ENCODE measurements at regions not wholly inside any gene's neighbourhood (a gene's known extent, or its start where the extent isn't known, plus 50 kb on each side); places are given as distances from the start of the nearest gene placed in this dataset.

- no peak for ATAC-seq
These were observed 350.8 kb upstream of the PFKP start for GRCh38 chr10:2716596-2716995.

DNA sequence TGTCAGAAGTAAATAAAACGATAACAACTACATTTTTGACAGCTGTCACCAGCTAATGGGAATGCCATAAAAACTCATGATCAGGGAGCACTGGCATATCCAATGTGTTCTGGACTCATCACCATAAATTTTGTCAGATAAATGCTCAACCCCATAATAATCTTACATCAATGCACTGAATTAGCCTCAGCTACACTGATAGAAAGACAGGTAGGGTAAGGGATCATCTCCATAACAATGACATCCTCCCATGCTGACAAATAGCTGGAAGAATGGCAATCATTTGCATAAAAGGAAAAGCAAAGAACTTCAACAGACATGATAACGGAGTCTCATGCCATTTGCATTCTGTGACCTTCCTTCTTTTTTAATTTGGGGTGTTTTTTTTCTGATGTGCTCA is 352.8 kb upstream of the PFKP start:
- no peak overlapping the region for H3K4me3 Mint-ChIP-seq
- no peaks in the 10 kb centered on the region for H3K4me1 Mint-ChIP-seq
- ATAC-seq (no peak), DNase-seq (ENCODE audit: low spot score in 2 of 2) (no peak)
- no peak overlapping the region for H3K27ac Mint-ChIP-seq
- H3K9me3 Mint-ChIP-seq = peaks cover 3% of the 10 kb centered on the region
- H3K36me3 Mint-ChIP-seq = no peaks in the 10 kb centered on the region

More at GRCh38 chr10:2716596-2716995, 350.8 kb upstream of the PFKP start:
- Mint-ChIP-seq H3K4me1 (no peaks in the 10 kb centered on the region), H3K9me3 (no peaks in the 10 kb centered on the region), H3K36me3 (no peaks in the 10 kb centered on the region), H3K4me3 (no peak overlapping the region), H3K27ac (no peak overlapping the region)
- no peak for DNase-seq (ENCODE audit: low spot score in 2 of 2)

- no peaks in the 10 kb centered on the region for H3K36me3 Mint-ChIP-seq
- no peak for DNase-seq (ENCODE audit: low spot score in 2 of 2)
- ATAC-seq = no peak
- H3K4me3 Mint-ChIP-seq = no peak overlapping the region
- H3K4me1 Mint-ChIP-seq = no peaks in the 10 kb centered on the region
- H3K27ac Mint-ChIP-seq = no peak overlapping the region
- peaks cover 2% of the 10 kb centered on the region for H3K9me3 Mint-ChIP-seq
These were observed 363.4 kb upstream of the PFKP start for GRCh38 chr10:2703953-2704352.

DNA sequence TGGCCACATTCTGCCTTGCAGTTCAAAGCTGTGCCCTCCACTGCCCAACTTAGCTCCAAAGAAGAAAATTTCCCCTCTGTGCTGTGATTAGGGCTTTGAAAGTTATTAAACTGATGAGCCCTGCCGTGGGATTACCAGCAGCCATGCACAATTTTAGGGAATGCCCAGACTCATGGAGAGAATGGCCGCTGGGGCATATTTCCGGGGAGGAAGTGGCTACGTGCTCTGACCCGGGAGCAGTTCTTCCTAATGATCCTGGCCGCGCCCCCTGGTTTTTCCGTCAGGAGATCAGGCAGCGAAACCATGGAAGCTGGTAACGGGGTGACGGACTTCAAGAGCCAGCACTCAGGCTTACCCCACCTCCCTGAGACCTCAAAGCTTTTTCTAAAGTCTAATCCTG is 365.5 kb upstream of the PFKP start:
- Mint-ChIP-seq H3K27ac (no peak overlapping the region), H3K36me3 (no peaks in the 10 kb centered on the region), H3K9me3 (no peaks in the 10 kb centered on the region), H3K4me3 (no peak overlapping the region), H3K4me1 (no peaks in the 10 kb centered on the region)
- ATAC-seq (no peak), DNase-seq (ENCODE audit: low spot score in 2 of 2) (no peak)

DNA sequence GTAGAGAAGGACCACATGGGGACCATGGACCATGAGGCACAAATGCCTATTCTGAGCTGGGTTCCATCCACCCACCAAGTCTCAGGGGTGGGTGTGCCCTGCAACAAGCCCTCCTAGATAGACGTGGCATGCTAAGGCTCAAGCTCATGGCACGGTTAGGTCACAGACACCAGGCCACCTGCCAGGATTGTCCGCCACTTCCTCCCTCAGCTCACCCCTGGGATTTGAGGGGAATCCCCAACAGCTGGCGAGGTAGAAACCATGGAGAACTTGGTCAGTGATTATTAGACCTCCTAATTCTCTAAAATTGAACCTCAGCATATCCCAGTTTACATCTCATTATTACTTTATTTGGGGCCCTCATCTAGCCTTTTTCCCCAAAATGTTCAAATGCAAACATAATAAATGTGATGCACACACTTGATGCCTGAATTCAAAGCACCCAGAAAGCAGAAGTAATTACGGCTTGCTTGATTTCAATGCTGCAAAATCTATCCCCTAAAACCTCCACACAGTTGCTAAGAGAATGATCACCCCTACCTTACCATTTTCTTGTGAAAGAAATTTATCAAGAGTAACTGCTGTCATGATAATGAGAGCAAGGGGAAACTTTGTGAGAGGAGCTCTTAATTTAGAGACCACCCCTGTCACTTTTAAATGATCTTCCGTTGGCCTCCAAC is 366.6 kb upstream of the PFKP start:
- H3K9me3 Mint-ChIP-seq = no peaks in the 10 kb centered on the region
- DNase-seq (ENCODE audit: low spot score in 2 of 2) (no peak), ATAC-seq (no peak)
- no peak overlapping the region for H3K27ac Mint-ChIP-seq
- no peaks in the 10 kb centered on the region for H3K4me1 Mint-ChIP-seq
- no peak overlapping the region for H3K4me3 Mint-ChIP-seq
- H3K36me3 Mint-ChIP-seq = no peaks in the 10 kb centered on the region

- Mint-ChIP-seq H3K36me3 (no peaks in the 10 kb centered on the region), H3K4me3 (no peak overlapping the region), H3K9me3 (peaks cover 2% of the 10 kb centered on the region), H3K27ac (no peak overlapping the region), H3K4me1 (no peaks in the 10 kb centered on the region)
- DNase-seq (ENCODE audit: low spot score in 2 of 2) (no peak), ATAC-seq (no peak)
These were observed 378.4 kb upstream of the PFKP start for GRCh38 chr10:2688958-2689357.

DNA sequence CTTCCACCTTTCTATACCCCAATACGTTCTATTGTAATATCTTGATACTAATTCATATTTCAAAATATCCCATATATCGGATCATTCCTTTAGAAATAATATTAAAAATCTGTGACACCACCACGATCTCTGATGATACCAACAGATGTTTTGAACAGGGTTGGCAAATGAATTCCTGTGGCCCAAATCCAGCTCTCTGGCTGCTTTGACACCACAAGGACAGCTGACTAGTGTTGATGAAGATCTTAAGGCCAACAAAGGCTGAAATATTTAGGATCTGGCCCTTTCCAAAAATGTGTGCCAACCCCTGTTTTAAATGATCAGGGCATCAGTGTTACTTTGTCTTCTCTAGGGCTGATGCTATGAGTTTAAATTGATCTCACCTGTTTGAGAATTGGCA is 380.7 kb upstream of the PFKP start:
- Mint-ChIP-seq H3K36me3 (no peaks in the 10 kb centered on the region), H3K4me1 (no peaks in the 10 kb centered on the region), H3K9me3 (peaks cover 6% of the 10 kb centered on the region), H3K4me3 (no peak overlapping the region), H3K27ac (no peak overlapping the region)
- ATAC-seq = no peak
- DNase-seq (ENCODE audit: low spot score in 2 of 2) = no peak

DNA sequence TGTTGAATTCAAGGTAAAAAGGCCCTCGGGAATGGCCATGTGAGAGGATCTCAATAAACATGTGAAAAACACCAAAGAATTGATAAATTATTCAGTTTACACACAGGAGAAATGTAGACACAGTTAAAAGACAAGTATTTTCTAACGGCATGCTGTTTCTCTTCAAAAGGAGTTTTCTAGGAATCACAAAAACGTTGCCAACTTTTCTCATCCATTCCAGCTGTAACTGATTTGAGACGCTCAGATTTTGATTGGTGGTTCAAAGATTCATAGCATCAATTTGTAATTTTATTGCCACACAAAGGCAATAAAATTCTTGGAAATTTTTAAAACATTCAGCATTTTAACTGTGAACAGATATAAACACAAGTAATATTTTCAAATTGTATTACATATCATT is 384.9 kb upstream of the PFKP start:
- no peak for DNase-seq (ENCODE audit: low spot score in 2 of 2)
- H3K36me3 Mint-ChIP-seq = no peaks in the 10 kb centered on the region

GRCh38 chr10:2681891-2682290 is 385.5 kb upstream of the PFKP start:
- Mint-ChIP-seq H3K27ac (no peak overlapping the region), H3K36me3 (no peaks in the 10 kb centered on the region), H3K9me3 (peaks cover 3% of the 10 kb centered on the region), H3K4me1 (no peaks in the 10 kb centered on the region), H3K4me3 (no peak overlapping the region)
- no peak for DNase-seq (ENCODE audit: low spot score in 2 of 2)
- no peak for ATAC-seq

More for the DNA sequence above, 384.9 kb upstream of the PFKP start:
- H3K4me1 Mint-ChIP-seq = no peaks in the 10 kb centered on the region
- H3K9me3 Mint-ChIP-seq = peaks cover 3% of the 10 kb centered on the region
- H3K4me3 Mint-ChIP-seq = no peak overlapping the region
- no peak for ATAC-seq
- H3K27ac Mint-ChIP-seq = no peak overlapping the region

- Mint-ChIP-seq H3K27ac (no peak overlapping the region), H3K36me3 (no peaks in the 10 kb centered on the region), H3K4me3 (no peak overlapping the region), H3K9me3 (peaks cover 3% of the 10 kb centered on the region), H3K4me1 (no peaks in the 10 kb centered on the region)
- DNase-seq (ENCODE audit: low spot score in 2 of 2) (no peak), ATAC-seq (no peak)
These were observed 386.5 kb upstream of the PFKP start for GRCh38 chr10:2680821-2681220.

DNA sequence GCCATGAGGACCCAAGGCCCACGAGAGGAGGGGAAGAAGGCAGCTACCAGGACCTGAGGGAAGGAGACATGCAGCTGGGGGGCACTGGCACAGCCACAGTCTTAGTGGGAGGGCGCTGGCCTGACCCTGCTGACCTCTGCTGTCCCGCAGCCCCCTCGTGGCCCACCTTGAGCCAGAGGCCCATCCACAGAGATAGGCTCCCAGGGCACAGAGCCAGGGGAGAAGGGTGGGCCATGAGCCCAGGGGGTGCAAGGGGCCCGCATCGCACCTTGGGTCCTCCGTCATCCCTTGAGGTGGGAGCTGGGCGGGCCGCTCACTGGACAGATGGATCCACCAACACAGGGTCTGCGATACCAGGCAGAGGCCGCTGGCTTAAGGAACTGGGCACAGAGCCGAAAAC is 387.7 kb upstream of the PFKP start:
- H3K36me3 Mint-ChIP-seq = no peaks in the 10 kb centered on the region
- ATAC-seq = peak; percentile 26
- H3K9me3 Mint-ChIP-seq = peaks cover 3% of the 10 kb centered on the region
- H3K4me3 Mint-ChIP-seq = no peak overlapping the region
- H3K27ac Mint-ChIP-seq = no peak overlapping the region
- DNase-seq (ENCODE audit: low spot score in 2 of 2) = no peak
- no peaks in the 10 kb centered on the region for H3K4me1 Mint-ChIP-seq

DNA sequence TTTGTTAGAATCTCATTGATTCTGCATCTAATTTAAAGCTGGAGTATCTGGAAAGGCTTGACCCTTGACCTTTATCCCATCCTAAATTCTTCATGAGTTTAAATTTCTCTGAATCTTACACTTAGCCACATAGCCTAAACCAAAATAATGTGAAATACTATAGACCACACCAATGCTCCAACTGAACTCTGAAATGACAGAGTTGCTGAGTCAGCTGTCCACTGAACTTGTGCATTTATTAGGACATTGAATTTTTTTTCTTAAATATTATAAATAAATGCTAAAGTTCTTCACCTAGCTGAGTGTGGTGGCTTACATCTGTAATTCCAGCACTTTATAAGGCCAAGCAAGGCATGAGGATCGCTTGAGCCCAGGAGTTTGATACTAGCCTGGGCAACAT is 390.9 kb upstream of the PFKP start:
- H3K9me3 Mint-ChIP-seq = no peaks in the 10 kb centered on the region
- H3K27ac Mint-ChIP-seq = no peak overlapping the region
- DNase-seq (ENCODE audit: low spot score in 2 of 2) = no peak
- no peaks in the 10 kb centered on the region for H3K36me3 Mint-ChIP-seq
- H3K4me1 Mint-ChIP-seq = no peaks in the 10 kb centered on the region
- no peak overlapping the region for H3K4me3 Mint-ChIP-seq
- ATAC-seq = no peak

DNA sequence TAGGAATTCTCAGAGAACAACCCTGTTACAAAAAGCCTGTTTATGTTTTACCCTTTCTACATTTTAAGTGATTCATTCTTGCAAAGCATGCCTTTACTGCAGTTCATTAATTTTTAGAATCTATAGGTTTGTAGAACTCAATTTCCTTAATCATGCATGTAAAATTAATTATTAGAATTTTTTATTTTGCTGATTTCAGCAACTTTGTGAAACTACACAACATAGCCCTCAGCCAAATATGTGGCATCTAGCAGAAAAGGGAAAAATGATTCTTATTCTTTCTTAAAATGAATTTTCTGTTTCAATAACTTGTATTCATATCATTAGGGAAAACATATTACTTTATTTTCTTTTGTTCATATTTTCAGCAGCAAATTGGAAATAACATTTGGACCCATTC is 392.9 kb upstream of the PFKP start:
- no peak for ATAC-seq
- H3K4me1 Mint-ChIP-seq = no peaks in the 10 kb centered on the region
- H3K27ac Mint-ChIP-seq = no peak overlapping the region
- no peak overlapping the region for H3K4me3 Mint-ChIP-seq
- no peaks in the 10 kb centered on the region for H3K36me3 Mint-ChIP-seq
- H3K9me3 Mint-ChIP-seq = no peaks in the 10 kb centered on the region
- DNase-seq (ENCODE audit: low spot score in 2 of 2) = no peak

DNA sequence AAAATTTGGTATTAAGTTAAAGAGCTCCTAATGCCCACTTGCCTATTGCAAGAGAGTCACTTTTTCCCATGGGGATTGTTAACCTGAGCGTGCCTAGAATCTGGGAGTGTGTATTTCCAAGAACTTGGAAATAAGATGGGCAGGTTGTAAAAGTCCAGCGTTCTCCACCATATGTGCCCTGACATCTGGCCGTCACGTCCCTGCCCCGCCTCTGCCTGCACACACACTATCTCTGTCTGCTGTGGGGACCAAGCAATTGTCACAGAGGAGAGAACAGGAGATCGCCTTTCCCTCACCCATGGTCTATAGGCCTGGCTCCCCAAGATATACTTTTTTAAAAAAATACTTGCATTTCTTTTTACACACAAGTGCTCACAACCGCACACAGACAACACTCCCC is 396.5 kb upstream of the PFKP start:
- no peak for DNase-seq (ENCODE audit: low spot score in 2 of 2)
- no peak for ATAC-seq
- Mint-ChIP-seq H3K9me3 (peaks cover 3% of the 10 kb centered on the region), H3K4me3 (no peak overlapping the region), H3K27ac (no peak overlapping the region), H3K4me1 (no peaks in the 10 kb centered on the region), H3K36me3 (no peaks in the 10 kb centered on the region)

DNA sequence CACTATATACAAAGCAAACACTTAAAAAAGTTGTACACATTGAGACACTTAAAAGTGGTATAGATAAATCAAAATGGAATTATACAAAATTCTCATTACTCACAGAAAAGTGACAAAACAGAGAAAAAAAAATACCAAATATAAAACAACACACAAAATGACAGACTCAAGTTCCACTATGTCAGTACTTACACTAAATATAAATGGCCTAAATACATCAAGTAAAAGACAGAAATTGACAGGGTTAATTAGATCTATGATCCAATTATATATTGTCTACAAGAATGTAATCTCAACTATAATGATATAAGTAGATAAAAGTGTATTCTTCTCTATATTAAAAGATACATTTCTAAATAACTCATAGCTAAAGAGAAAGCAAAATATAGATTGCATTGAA is 401.6 kb upstream of the PFKP start:
- Mint-ChIP-seq H3K27ac (no peak overlapping the region), H3K36me3 (no peaks in the 10 kb centered on the region), H3K9me3 (peaks cover 5% of the 10 kb centered on the region)

GRCh38 chr10:2660276-2660675 is 407.1 kb upstream of the PFKP start:
- Mint-ChIP-seq H3K36me3 (no peaks in the 10 kb centered on the region), H3K27ac (no peak overlapping the region), H3K4me1 (no peaks in the 10 kb centered on the region), H3K9me3 (peaks cover 6% of the 10 kb centered on the region), H3K4me3 (no peak overlapping the region)
- no peak for DNase-seq (ENCODE audit: low spot score in 2 of 2)
- ATAC-seq = no peak

More for the DNA sequence above, 401.6 kb upstream of the PFKP start:
- no peak overlapping the region for H3K4me3 Mint-ChIP-seq
- DNase-seq (ENCODE audit: low spot score in 2 of 2) = no peak
- H3K4me1 Mint-ChIP-seq = no peaks in the 10 kb centered on the region
- no peak for ATAC-seq

Measured in stimulated activated effector memory CD8-positive, alpha-beta T cell treated with anti-CD3 and anti-CD28 coated beads, Interleukin-12 subunit alpha, Interleukin-12 subunit beta, amount 100 ng/mL, for 72 hours (primary cell).